ENCODE measurements at regions not wholly inside any gene's neighbourhood (a gene's known extent, or its start where the extent isn't known, plus 50 kb on each side); places are given as distances from the start of the nearest gene placed in this dataset.

DNA sequence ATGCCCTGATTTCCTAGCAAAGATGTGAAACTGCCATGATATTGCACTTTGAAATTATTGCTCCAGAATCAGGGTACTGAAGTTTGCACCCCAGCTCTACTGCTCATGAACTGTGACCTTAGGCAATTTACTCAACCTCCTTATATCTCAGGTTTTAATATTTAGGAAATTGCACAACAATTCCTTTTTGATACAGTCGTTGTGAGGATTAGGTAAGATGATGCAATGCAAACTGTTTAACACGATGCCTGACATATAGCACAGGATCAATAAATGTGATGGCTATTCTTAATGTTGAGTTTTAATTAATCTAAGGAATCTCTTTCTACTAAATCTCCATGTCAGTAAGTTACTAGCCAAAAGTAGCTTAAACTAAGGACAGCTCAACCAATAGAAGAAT is 555.8 kb downstream of the GALC start:
- TF ChIP-seq CTCF (CRISPR knock-in tag; IDR thresholded peaks at IDR 0.05) (no peak), WIZ (CRISPR knock-in tag; IDR thresholded peaks at IDR 0.05) (no peak), POLR2A (IDR thresholded peaks at IDR 0.05; ENCODE audit: insufficient read depth in 1 of 2, low read depth in 2 of 2, low read length in 2 of 2) (no peak), ZNF672 (CRISPR knock-in tag; IDR thresholded peaks at IDR 0.05) (no peak)
